ENCODE measurements at regions not wholly inside any gene's neighbourhood (a gene's known extent, or its start where the extent isn't known, plus 50 kb on each side); places are given as distances from the start of the nearest gene placed in this dataset.

DNA sequence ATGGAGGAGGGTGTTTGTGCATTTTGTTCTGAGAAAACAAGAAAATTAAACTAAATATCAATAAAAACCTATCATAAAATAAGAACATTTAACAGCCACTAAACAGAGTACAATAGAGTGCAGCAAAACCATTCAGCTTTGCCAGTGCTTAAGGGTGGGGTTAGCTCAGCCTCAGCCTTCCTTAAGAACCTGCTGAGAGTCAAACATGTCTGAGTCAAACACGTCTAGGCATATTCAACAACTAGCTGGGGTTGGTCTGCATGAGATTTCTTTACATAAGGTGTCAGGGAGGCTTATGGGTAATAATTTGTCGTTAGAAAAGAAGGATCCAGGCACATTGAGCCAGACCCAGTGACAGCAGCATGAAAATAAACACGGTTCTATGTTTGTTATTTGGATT lies 298.2 kb downstream of the SP3 start:
- CTCF ChIA-PET (ENCODE audit: low intra/inter-chr PET ratio, low total read pairs) = no interaction called here

DNA sequence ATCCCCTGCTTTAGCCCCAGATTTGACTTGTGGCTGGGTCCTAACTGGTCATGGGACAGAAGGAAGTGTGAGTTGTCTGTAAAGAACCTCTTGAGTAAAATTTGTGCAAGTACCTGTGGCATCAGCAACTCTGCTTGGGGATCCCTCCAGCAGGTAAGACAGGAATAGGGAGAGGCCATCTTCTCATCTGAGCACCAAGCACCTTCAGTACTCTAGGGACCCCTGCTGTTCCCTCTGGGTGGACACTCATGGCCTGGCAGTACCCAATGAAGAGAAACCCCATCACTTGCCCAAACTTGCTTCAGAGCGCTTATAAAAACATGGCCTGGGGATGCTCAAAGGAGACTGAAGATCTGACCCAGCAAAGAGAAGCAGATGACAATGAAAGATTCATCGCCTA lies 297.8 kb downstream of the SP3 start:
- WGBS (ENCODE audit: low lambda C conversion rate) = 55% methylated on average over 2 of the region's 2 CpGs
- Histone ChIP-seq H3K4me1 (ENCODE audit: insufficient read depth, low read length) (no peaks in the 10 kb centered on the region), H3K9ac (ENCODE audit: insufficient read depth, low read depth, low read length) (no peak overlapping the region), H2AFZ (ENCODE audit: low read length) (no peak overlapping the region), H3K27ac (ENCODE audit: extremely low read length, insufficient read depth, low read length) (no peak overlapping the region), H3K79me2 (ENCODE audit: insufficient read depth, low read length) (no peaks in the 10 kb centered on the region), H3K36me3 (replicated peaks in 1 of 2; ENCODE audit: control insufficient read depth in 1 of 2, insufficient read depth in 2 of 2, low read length in 2 of 2) (no peaks in the 10 kb centered on the region), H3K4me3 (replicated peaks in 1 of 3; ENCODE audit: insufficient read depth in 1 of 3, low read depth in 2 of 3, low read length in 3 of 3) (no peak overlapping the region), H3K9me3 (ENCODE audit: low read length) (no peaks in the 10 kb centered on the region), H4K20me1 (ENCODE audit: insufficient read depth, low read length) (no peaks in the 10 kb centered on the region), H3K4me2 (ENCODE audit: low read depth, low read length) (no peak overlapping the region), H3K27me3 (ENCODE audit: control insufficient read depth in 1 of 2, insufficient read depth in 2 of 2, low read length in 2 of 2) (peaks cover 0 to 11% of the 10 kb centered on the region in 2 experiments; a peak in 2 of 5 replicates)
- BruUV-seq (replicated peaks) = no TSS peak
- peak; percentile 64 for ATAC-seq
- TF ChIP-seq, protein P1, sequence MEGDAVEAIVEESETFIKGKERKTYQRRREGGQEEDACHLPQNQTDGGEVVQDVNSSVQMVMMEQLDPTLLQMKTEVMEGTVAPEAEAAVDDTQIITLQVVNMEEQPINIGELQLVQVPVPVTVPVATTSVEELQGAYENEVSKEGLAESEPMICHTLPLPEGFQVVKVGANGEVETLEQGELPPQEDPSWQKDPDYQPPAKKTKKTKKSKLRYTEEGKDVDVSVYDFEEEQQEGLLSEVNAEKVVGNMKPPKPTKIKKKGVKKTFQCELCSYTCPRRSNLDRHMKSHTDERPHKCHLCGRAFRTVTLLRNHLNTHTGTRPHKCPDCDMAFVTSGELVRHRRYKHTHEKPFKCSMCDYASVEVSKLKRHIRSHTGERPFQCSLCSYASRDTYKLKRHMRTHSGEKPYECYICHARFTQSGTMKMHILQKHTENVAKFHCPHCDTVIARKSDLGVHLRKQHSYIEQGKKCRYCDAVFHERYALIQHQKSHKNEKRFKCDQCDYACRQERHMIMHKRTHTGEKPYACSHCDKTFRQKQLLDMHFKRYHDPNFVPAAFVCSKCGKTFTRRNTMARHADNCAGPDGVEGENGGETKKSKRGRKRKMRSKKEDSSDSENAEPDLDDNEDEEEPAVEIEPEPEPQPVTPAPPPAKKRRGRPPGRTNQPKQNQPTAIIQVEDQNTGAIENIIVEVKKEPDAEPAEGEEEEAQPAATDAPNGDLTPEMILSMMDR (CRISPR knock-in tag; IDR thresholded peaks at IDR 0.05) = peak; percentile 39; the same call in 1 of the 2 replicates
- TF ChIP-seq STAG1 (CRISPR knock-in tag; IDR thresholded peaks at IDR 0.05) (peak; percentile 50), NFRKB (IDR thresholded peaks at IDR 0.05) (no peak), ZNF501 (CRISPR knock-in tag; IDR thresholded peaks at IDR 0.05) (no peak), EEA1 (CRISPR knock-in tag; IDR thresholded peaks at IDR 0.05; ENCODE audit: borderline replicate concordance) (no peak), ZNF224 (CRISPR knock-in tag; IDR thresholded peaks at IDR 0.05) (no peak), BCL6 (CRISPR knock-in tag; IDR thresholded peaks at IDR 0.05) (no peak), CENPT (CRISPR knock-in tag; IDR thresholded peaks at IDR 0.05; ENCODE audit: low read depth) (no peak)
- peak; percentile 7 for DNase-seq (ENCODE audit: low spot score)
- intact Hi-C loops (cut with micrococcal nuclease; ENCODE audit: unreplicated experiment) = loop anchor here (10.0 kb wide), 1 partner anchor 263 kb away; no protein-coding TSS in a partner anchor
- POLR2A ChIA-PET = no interaction called here
- CTCF ChIA-PET (ENCODE audit: low intra/inter-chr PET ratio, low total read pairs) = no interaction called here
- in situ Hi-C loops (cut with HindIII; ENCODE audit: extremely low pct_ligation_motif_present, low pct_unique_long_range_greater_than_20kb) = no loop called here
- FAIRE-seq = no peak

More for the DNA sequence above, 298.2 kb downstream of the SP3 start:
- Histone ChIP-seq H3K4me1 (ENCODE audit: insufficient read depth, low read length) (no peaks in the 10 kb centered on the region), H3K9ac (ENCODE audit: insufficient read depth, low read depth, low read length) (no peak overlapping the region), H3K4me2 (ENCODE audit: low read depth, low read length) (no peak overlapping the region), H2AFZ (ENCODE audit: low read length) (no peak overlapping the region), H3K36me3 (replicated peaks in 1 of 2; ENCODE audit: control insufficient read depth in 1 of 2, insufficient read depth in 2 of 2, low read length in 2 of 2) (no peaks in the 10 kb centered on the region), H3K4me3 (replicated peaks in 1 of 3; ENCODE audit: insufficient read depth in 1 of 3, low read depth in 2 of 3, low read length in 3 of 3) (no peak overlapping the region), H3K9me3 (ENCODE audit: low read length) (no peaks in the 10 kb centered on the region), H4K20me1 (ENCODE audit: insufficient read depth, low read length) (no peaks in the 10 kb centered on the region), H3K79me2 (ENCODE audit: insufficient read depth, low read length) (no peaks in the 10 kb centered on the region), H3K27ac (ENCODE audit: extremely low read length, insufficient read depth, low read length) (no peak overlapping the region), H3K27me3 (ENCODE audit: control insufficient read depth in 1 of 2, insufficient read depth in 2 of 2, low read length in 2 of 2) (peaks cover 0 to 11% of the 10 kb centered on the region in 2 experiments; a peak in 2 of 5 replicates)
- POLR2A ChIA-PET = no interaction called here
- no peak for DNase-seq (ENCODE audit: low spot score)
- intact Hi-C loops (cut with micrococcal nuclease; ENCODE audit: unreplicated experiment) = loop anchor here (10.0 kb wide), 1 partner anchor 262 kb away; no protein-coding TSS in a partner anchor
- BruUV-seq (replicated peaks) = no TSS peak
- ATAC-seq = no peak
- in situ Hi-C loops (cut with HindIII; ENCODE audit: extremely low pct_ligation_motif_present, low pct_unique_long_range_greater_than_20kb) = no loop called here
- no peak for FAIRE-seq
- WGBS (ENCODE audit: low lambda C conversion rate) = 2% methylated on average over 3 of the region's 3 CpGs
- TF ChIP-seq HNRNPLL (IDR thresholded peaks at IDR 0.05; ENCODE audit: low read depth, low read length, poor library complexity, severe bottlenecking) = no peak
- TF ChIP-seq BRD4 (CRISPR knock-in tag; IDR thresholded peaks at IDR 0.05) = no peak
- TF ChIP-seq AHR (CRISPR knock-in tag; IDR thresholded peaks at IDR 0.05) = no peak
- TF ChIP-seq ZBTB7A (CRISPR knock-in tag; IDR thresholded peaks at IDR 0.05) = no peak
- no peak for TF ChIP-seq ZNF24 (IDR thresholded peaks at IDR 0.05)
- no peak for TF ChIP-seq ZNF333 (CRISPR knock-in tag; IDR thresholded peaks at IDR 0.05; ENCODE audit: borderline replicate concordance)
- no peak for TF ChIP-seq ZNF264 (CRISPR knock-in tag; IDR thresholded peaks at IDR 0.05)
- TF ChIP-seq RARA (CRISPR knock-in tag; IDR thresholded peaks at IDR 0.05) = no peak
- no peak for TF ChIP-seq PAX8 (CRISPR knock-in tag; IDR thresholded peaks at IDR 0.05; ENCODE audit: borderline replicate concordance)
- TF ChIP-seq U2AF2 (IDR thresholded peaks at IDR 0.05; ENCODE audit: low read depth, low read length) = no peak
- TF ChIP-seq, protein P2, sequence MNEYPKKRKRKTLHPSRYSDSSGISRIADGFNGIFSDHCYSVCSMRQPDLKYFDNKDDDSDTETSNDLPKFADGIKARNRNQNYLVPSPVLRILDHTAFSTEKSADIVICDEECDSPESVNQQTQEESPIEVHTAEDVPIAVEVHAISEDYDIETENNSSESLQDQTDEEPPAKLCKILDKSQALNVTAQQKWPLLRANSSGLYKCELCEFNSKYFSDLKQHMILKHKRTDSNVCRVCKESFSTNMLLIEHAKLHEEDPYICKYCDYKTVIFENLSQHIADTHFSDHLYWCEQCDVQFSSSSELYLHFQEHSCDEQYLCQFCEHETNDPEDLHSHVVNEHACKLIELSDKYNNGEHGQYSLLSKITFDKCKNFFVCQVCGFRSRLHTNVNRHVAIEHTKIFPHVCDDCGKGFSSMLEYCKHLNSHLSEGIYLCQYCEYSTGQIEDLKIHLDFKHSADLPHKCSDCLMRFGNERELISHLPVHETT (CRISPR knock-in tag; conservative IDR thresholded peaks at IDR 0.05) = no peak
- TF ChIP-seq ZNF629 (CRISPR knock-in tag; conservative IDR thresholded peaks at IDR 0.05) = no peak
- no peak for TF ChIP-seq ZFAT (CRISPR knock-in tag; conservative IDR thresholded peaks at IDR 0.05)
- no peak for TF ChIP-seq HES4 (CRISPR knock-in tag; IDR thresholded peaks at IDR 0.05; ENCODE audit: borderline replicate concordance)

Measured in HepG2 (cell line).